ENCODE measurements at regions not wholly inside any gene's neighbourhood (a gene's known extent, or its start where the extent isn't known, plus 50 kb on each side); places are given as distances from the start of the nearest gene placed in this dataset.

- DNase-seq (ENCODE audit: low read depth in 4 of 4, low spot score in 3 of 4): no peak
Measured at GRCh38 chr2:144580521-144581161, 60.7 kb upstream of the ZEB2 start.

- no peak for DNase-seq (ENCODE audit: low read depth in 4 of 4, low spot score in 3 of 4)
Measured at GRCh38 chr2:144579556-144579955, 59.6 kb upstream of the ZEB2 start.

- no peak for DNase-seq (ENCODE audit: low read depth in 4 of 4, low spot score in 3 of 4)
Measured at GRCh38 chr2:144578099-144578498, 58.2 kb upstream of the ZEB2 start.

GRCh38 chr2:144572977-144573376, 53.1 kb upstream of the ZEB2 start:
- no peak for DNase-seq (ENCODE audit: low read depth in 4 of 4, low spot score in 3 of 4)

- no peak for DNase-seq (ENCODE audit: low read depth in 4 of 4, low spot score in 3 of 4)
Measured at GRCh38 chr2:144571770-144572169, 51.9 kb upstream of the ZEB2 start.

GRCh38 chr2:144570566-144570965, 50.6 kb upstream of the ZEB2 start:
- no peak for DNase-seq (ENCODE audit: low read depth in 4 of 4, low spot score in 3 of 4)
